SK-N-SH (cell line): ENCODE measurements at regions not wholly inside any gene's neighbourhood (a gene's known extent, or its start where the extent isn't known, plus 50 kb on each side); places are given as distances from the start of the nearest gene placed in this dataset.

ENCODE experiments used
- ELF1 ChIP-seq: IDR thresholded peaks from 2 replicates; pipeline ENCODE4 v1.4.0; 2012
- EP300 ChIP-seq, 2 experiments: IDR thresholded peaks; 2 replicates each; pipeline versions ENCODE4 v1.4.0 to v1.6.1; 2012; ENCODE audit warnings: borderline replicate concordance in 1 of 2, low read depth in 1 of 2, low read length in 1 of 2
- GABPA ChIP-seq: IDR thresholded peaks from 2 replicates; pipeline ENCODE4 v1.4.0; 2012; ENCODE audit warnings: low read depth, mild to moderate bottlenecking
- GATA2 ChIP-seq: sonication (generic); formaldehyde crosslinking; IDR thresholded peaks from 2 replicates; pipeline ENCODE4 v1.5.0; 2020; ENCODE audit warnings: mild to moderate bottlenecking, missing genetic modification reagents
- POLR2AphosphoS5 ChIP-seq: IDR thresholded peaks from 2 replicates; pipeline ENCODE4 v1.6.1; 2012; ENCODE audit warnings: low read depth, low read length
- SIN3A ChIP-seq: IDR thresholded peaks from 2 replicates; pipeline ENCODE4 v1.6.1; 2012; ENCODE audit warnings: low read depth, mild to moderate bottlenecking, low read length, moderate library complexity, borderline replicate concordance
- TF ChIP-seq, protein P1 (sequence below): fragments of 200-600 bp; sonication (generic); IDR thresholded peaks from 2 replicates; pipeline ENCODE4 v1.6.1; 2017; ENCODE audit warnings: antibody characterized with exemption, mild to moderate bottlenecking, moderate library complexity
- TF ChIP-seq, protein P2 (sequence below): IDR thresholded peaks from 2 replicates; pipeline ENCODE4 v1.4.0; 2012; ENCODE audit warnings: low read depth

DNA sequence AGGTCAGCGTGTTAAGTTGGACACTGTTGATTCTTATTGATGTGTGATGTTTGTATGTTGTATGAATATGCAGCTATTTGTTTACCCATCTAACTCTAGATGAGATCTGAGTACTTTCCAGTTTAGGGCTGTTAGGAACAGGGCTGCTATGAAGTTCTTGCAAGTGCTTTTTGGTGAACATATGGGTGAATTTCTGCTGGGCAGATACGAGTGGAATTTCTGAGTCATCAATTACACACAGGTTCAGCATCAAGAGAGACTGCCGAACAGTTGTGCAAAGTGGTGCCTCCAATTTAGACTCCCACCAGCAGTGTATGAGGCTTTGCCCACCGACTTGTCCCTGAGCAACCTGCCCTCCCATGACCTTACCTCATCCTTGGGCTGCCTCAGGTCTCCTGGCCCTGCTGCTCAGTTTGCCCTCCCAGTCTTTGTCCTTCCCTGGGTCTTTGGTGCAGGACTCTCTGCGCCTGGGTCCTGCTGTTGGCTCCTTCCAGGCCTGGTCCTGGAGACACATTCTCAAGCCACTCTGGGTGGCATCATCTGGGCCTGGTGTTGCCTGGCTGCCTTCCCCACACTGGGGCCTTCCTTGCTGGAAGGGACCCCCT is 343.6 kb downstream of the PTPRU start:
- TF ChIP-seq EP300 (IDR thresholded peaks at IDR 0.05; ENCODE audit: borderline replicate concordance in 1 of 2, low read depth in 1 of 2, low read length in 1 of 2) (no peak), ELF1 (no peak), GATA2 (CRISPR knock-in tag) (no peak), POLR2AphosphoS5 (no peak), GABPA (no peak), SIN3A (no peak)
- TF ChIP-seq, protein P1, sequence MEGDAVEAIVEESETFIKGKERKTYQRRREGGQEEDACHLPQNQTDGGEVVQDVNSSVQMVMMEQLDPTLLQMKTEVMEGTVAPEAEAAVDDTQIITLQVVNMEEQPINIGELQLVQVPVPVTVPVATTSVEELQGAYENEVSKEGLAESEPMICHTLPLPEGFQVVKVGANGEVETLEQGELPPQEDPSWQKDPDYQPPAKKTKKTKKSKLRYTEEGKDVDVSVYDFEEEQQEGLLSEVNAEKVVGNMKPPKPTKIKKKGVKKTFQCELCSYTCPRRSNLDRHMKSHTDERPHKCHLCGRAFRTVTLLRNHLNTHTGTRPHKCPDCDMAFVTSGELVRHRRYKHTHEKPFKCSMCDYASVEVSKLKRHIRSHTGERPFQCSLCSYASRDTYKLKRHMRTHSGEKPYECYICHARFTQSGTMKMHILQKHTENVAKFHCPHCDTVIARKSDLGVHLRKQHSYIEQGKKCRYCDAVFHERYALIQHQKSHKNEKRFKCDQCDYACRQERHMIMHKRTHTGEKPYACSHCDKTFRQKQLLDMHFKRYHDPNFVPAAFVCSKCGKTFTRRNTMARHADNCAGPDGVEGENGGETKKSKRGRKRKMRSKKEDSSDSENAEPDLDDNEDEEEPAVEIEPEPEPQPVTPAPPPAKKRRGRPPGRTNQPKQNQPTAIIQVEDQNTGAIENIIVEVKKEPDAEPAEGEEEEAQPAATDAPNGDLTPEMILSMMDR: no peak
- TF ChIP-seq, protein P2, sequence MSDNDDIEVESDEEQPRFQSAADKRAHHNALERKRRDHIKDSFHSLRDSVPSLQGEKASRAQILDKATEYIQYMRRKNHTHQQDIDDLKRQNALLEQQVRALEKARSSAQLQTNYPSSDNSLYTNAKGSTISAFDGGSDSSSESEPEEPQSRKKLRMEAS: no peak
